SU-DHL-6 (cell line): ENCODE measurements at regions not wholly inside any gene's neighbourhood (a gene's known extent, or its start where the extent isn't known, plus 50 kb on each side); places are given as distances from the start of the nearest gene placed in this dataset.

Experiments used
- CTCF ChIP-seq: fragments of 200-600 bp; sonication (generic); IDR thresholded peaks from one replicate; pipeline ENCODE4 v1.5.1; 2017; ENCODE audit warnings: antibody characterized with exemption, mild to moderate bottlenecking, low read length, moderate library complexity; ENCODE audit not compliant: insufficient read depth, poor library complexity, severe bottlenecking
- EZH2phosphoT487 ChIP-seq: fragments of 200-600 bp; sonication (generic), shearing (Covaris generic); conservative IDR thresholded peaks from 2 replicates; pipeline ENCODE4 v1.6.1; 2018; ENCODE audit warnings: mild to moderate bottlenecking, antibody characterized with exemption, low read length, moderate library complexity, mixed read lengths

GRCh38 chr3:193884027-193884426, 251.9 kb upstream of the HES1 start:
- TF ChIP-seq CTCF: no peak
- no peak for TF ChIP-seq EZH2phosphoT487
